HepG2 (cell line): ENCODE measurements at regions not wholly inside any gene's neighbourhood (a gene's known extent, or its start where the extent isn't known, plus 50 kb on each side); places are given as distances from the start of the nearest gene placed in this dataset.

ENCODE experiments used
- ATAC-seq: fragments of 200-7000 bp; cut with Tn5 transposase; 3 replicates; pipeline ENCODE4 v1.9.1; 2020; ENCODE audit warnings: mild to moderate bottlenecking, moderate library complexity
- BruUV-seq: library from RNA; stranded (reverse); fragments of 400-500 nt; replicated peaks from 2 replicates; lab custom pipeline; 2021; lab: Mats Ljungman, UMichigan
- CTCF ChIA-PET: fragments of 300-600 bp; formaldehyde crosslinking; extraction: SDS; loops from one replicate; lab custom pipeline; 2021; ENCODE audit warnings: low total read pairs, inconsistent platforms, low intra/inter-chr PET ratio; lab: Yijun Ruan, JAX
- POLR2A ChIA-PET: fragments of 350-600 bp; sonication (Branson Sonifier 250); formaldehyde crosslinking; loops from one replicate; lab custom pipeline; 2020; ENCODE audit warnings: antibody characterized with exemption, inconsistent platforms; lab: Yijun Ruan, JAX
- DNase-seq: peaks from one replicate; pipeline ENCODE4 v3.0.0-alpha.2; 2015; ENCODE audit warnings: low spot score
- FAIRE-seq: peaks from 3 replicates; lab custom pipeline; 2011; peaks lifted over from hg19 to GRCh38; lab: Jason Lieb, UNC
- H2AFZ ChIP-seq: one replicate; pipeline ENCODE4 v1.6.1; 2011; ENCODE audit warnings: low read length, inconsistent platforms
- H3K27ac ChIP-seq: fragments of 300-600 bp; 3 replicates; pipeline ENCODE4 v1.8.0; 2011; ENCODE audit warnings: mixed run types, mild to moderate bottlenecking, mixed read lengths, low read length, inconsistent platforms; ENCODE audit not compliant: insufficient read depth; ENCODE audit errors: extremely low read length
- H3K27me3 ChIP-seq, 2 experiments: fragments of 200-600 bp in 1 of 2; 2 replicates in 1 of 2; 3 replicates in 1 of 2; pipeline versions ENCODE4 v1.6.0 to v1.8.0; 2011; ENCODE audit warnings: low read length in 2 of 2, mild to moderate bottlenecking in 2 of 2, moderate library complexity in 2 of 2, inconsistent platforms in 1 of 2; ENCODE audit not compliant: insufficient read depth in 2 of 2, control insufficient read depth in 1 of 2
- H3K36me3 ChIP-seq, 2 experiments: fragments of 200-600 bp in 1 of 2; replicated peaks in 1 of 2; 2 replicates in 1 of 2; 3 replicates in 1 of 2; pipeline versions ENCODE4 v1.5.1 to v1.8.0; 2011; ENCODE audit warnings: low read length in 2 of 2, inconsistent platforms in 1 of 2; ENCODE audit not compliant: insufficient read depth in 2 of 2, control insufficient read depth in 1 of 2
- H3K4me1 ChIP-seq: 2 replicates; pipeline ENCODE4 v1.5.1; 2012; ENCODE audit warnings: low read length, inconsistent platforms; ENCODE audit not compliant: insufficient read depth
- H3K4me2 ChIP-seq: 2 replicates; pipeline ENCODE4 v1.6.0; 2011; ENCODE audit warnings: low read depth, low read length, inconsistent platforms
- H3K4me3 ChIP-seq, 3 experiments: fragments of 200-600 bp in 1 of 3; sonication (generic), shearing (Covaris generic) in 1 of 3; replicated peaks in 1 of 3; 2 replicates each; pipeline ENCODE4 v1.5.1; 2011 to 2016; ENCODE audit warnings: low read length in 3 of 3, inconsistent platforms in 2 of 3, low read depth in 2 of 3, mild to moderate bottlenecking in 2 of 3, control low read depth in 1 of 3, mixed read lengths in 1 of 3; ENCODE audit not compliant: insufficient read depth in 1 of 3
- H3K79me2 ChIP-seq: one replicate; pipeline ENCODE4 v1.6.1; 2011; ENCODE audit warnings: low read length, inconsistent platforms; ENCODE audit not compliant: insufficient read depth
- H3K9ac ChIP-seq: 2 replicates; pipeline ENCODE4 v1.6.0; 2011; ENCODE audit warnings: mild to moderate bottlenecking, low read depth, low read length, inconsistent platforms; ENCODE audit not compliant: insufficient read depth
- H3K9me3 ChIP-seq: 2 replicates; pipeline ENCODE4 v1.5.1; 2012; ENCODE audit warnings: mild to moderate bottlenecking, low read length
- H4K20me1 ChIP-seq: 2 replicates; pipeline ENCODE4 v1.6.0; 2011; ENCODE audit warnings: inconsistent platforms, mild to moderate bottlenecking, low read length, moderate library complexity; ENCODE audit not compliant: insufficient read depth
- HNRNPLL ChIP-seq: fragments of 200-400 bp; formaldehyde crosslinking; IDR thresholded peaks from 2 replicates; pipeline ENCODE4 v1.6.1; 2017; ENCODE audit warnings: mild to moderate bottlenecking, low read depth, low read length; ENCODE audit not compliant: poor library complexity, severe bottlenecking
- HOXA3 ChIP-seq: sonication (generic); formaldehyde crosslinking; IDR thresholded peaks from 2 replicates; pipeline ENCODE4 v1.5.0; 2020; ENCODE audit warnings: missing genetic modification reagents
- JUN ChIP-seq: sonication (generic); formaldehyde crosslinking; IDR thresholded peaks from 2 replicates; pipeline ENCODE4 v1.4.0; 2020; ENCODE audit warnings: mild to moderate bottlenecking, missing genetic modification reagents
- RERE ChIP-seq: IDR thresholded peaks from 2 replicates; pipeline ENCODE4 v1.6.1; 2016; ENCODE audit warnings: low read depth, missing genetic modification reagents, missing compliant biosample characterization
- RFX3 ChIP-seq: IDR thresholded peaks from 2 replicates; pipeline ENCODE4 v1.6.1; 2016; ENCODE audit warnings: missing biosample characterization, missing genetic modification reagents
- RFXANK ChIP-seq: IDR thresholded peaks from 2 replicates; pipeline ENCODE4 v1.6.1; 2016
- SIX1 ChIP-seq: sonication (generic); formaldehyde crosslinking; IDR thresholded peaks from 2 replicates; pipeline ENCODE4 v1.4.0; 2020; ENCODE audit warnings: missing genetic modification reagents, borderline replicate concordance
- SP140L ChIP-seq: sonication (generic); formaldehyde crosslinking; IDR thresholded peaks from 2 replicates; pipeline ENCODE4 v1.4.0; 2020; ENCODE audit warnings: missing genetic modification reagents, borderline replicate concordance
- UBTF ChIP-seq: sonication (generic); formaldehyde crosslinking; IDR thresholded peaks from 2 replicates; pipeline ENCODE4 v1.4.0; 2020; ENCODE audit warnings: mild to moderate bottlenecking, missing genetic modification reagents
- ZFP37 ChIP-seq: sonication (generic); formaldehyde crosslinking; IDR thresholded peaks from 2 replicates; pipeline ENCODE4 v1.4.0; 2020; ENCODE audit warnings: missing genetic modification reagents, borderline replicate concordance
- ZNF674 ChIP-seq: sonication (generic); formaldehyde crosslinking; IDR thresholded peaks from 2 replicates; pipeline ENCODE4 v1.5.0; 2020; ENCODE audit warnings: low read depth, mild to moderate bottlenecking, missing genetic modification reagents
- ZNF720 ChIP-seq: sonication (generic); formaldehyde crosslinking; IDR thresholded peaks from 2 replicates; pipeline ENCODE4 v1.4.0; 2020; ENCODE audit warnings: missing genetic modification reagents
- ZNF850 ChIP-seq: sonication (generic); formaldehyde crosslinking; conservative IDR thresholded peaks from 2 replicates; pipeline ENCODE4 v1.9.0; 2021; ENCODE audit warnings: mild to moderate bottlenecking, missing genetic modification reagents
- in situ Hi-C: cut with HindIII; loops from 2 replicates; pipeline ENCODE4 v1.10.0; 2017; ENCODE audit warnings: low pct_unique_long_range_greater_than_20kb; ENCODE audit not compliant: extremely low pct_ligation_motif_present
- intact Hi-C: fragments of 100-400 bp; cut with micrococcal nuclease; formaldehyde crosslinking; loops from one replicate; pipeline ENCODE4 v1.10.0; 2022; ENCODE audit not compliant: unreplicated experiment

GRCh38 chr14:66413901-66414300 lies 72.3 kb upstream of the CCDC196 start:
- Histone ChIP-seq H4K20me1 (no peaks in the 10 kb centered on the region), H3K4me2 (no peak overlapping the region), H3K79me2 (no peaks in the 10 kb centered on the region), H3K36me3 (no peaks in the 10 kb centered on the region), H3K9me3 (no peaks in the 10 kb centered on the region), H3K4me3 (no peak overlapping the region), H3K27me3 (no peaks in the 10 kb centered on the region), H3K27ac (no peak overlapping the region), H3K4me1 (no peaks in the 10 kb centered on the region), H3K9ac (no peak overlapping the region), H2AFZ (no peak overlapping the region)
- DNase-seq (no peak), ATAC-seq (no peak), FAIRE-seq (no peak)
- in situ Hi-C loops, result no loop called here
- ChIA-PET POLR2A (no interaction called here), CTCF (no interaction called here)
- BruUV-seq, result no TSS peak
- intact Hi-C loops, result no loop called here
- no peak for TF ChIP-seq RFX3 (CRISPR knock-in tag)
- no peak for TF ChIP-seq HOXA3
- no peak for TF ChIP-seq UBTF (CRISPR knock-in tag)
- TF ChIP-seq RFXANK (CRISPR knock-in tag), result no peak
- TF ChIP-seq SP140L (CRISPR knock-in tag), result no peak
- no peak for TF ChIP-seq ZNF850 (CRISPR knock-in tag)
- TF ChIP-seq ZFP37 (CRISPR knock-in tag), result no peak
- no peak for TF ChIP-seq ZNF720 (CRISPR knock-in tag)
- no peak for TF ChIP-seq JUN (CRISPR knock-in tag)
- no peak for TF ChIP-seq RERE
- no peak for TF ChIP-seq SIX1 (CRISPR knock-in tag)
- no peak for TF ChIP-seq ZNF674 (CRISPR knock-in tag)
- no peak for TF ChIP-seq HNRNPLL
